Left cardiac atrium (tissue), 4 donors: ENCODE measurements at regions not wholly inside any gene's neighbourhood (a gene's known extent, or its start where the extent isn't known, plus 50 kb on each side); places are given as distances from the start of the nearest gene placed in this dataset.
"Not testable (repeated sequence)": the region's sequence is repeated elsewhere in the genome, so short reads cannot be mapped to it uniquely, and the experiment has no call there.

Experiments
- ATAC-seq, 2 donors: fragments of 200-7000 bp; cut with Tn5 transposase; one replicate each; pipeline ENCODE4 v1.9.1; 2020; ENCODE audit warnings: mild to moderate bottlenecking in 2 of 2, moderate library complexity in 2 of 2
- DNase-seq: peaks from one replicate; pipeline ENCODE4 v3.0.0-alpha.2; 2020
- intact Hi-C, 2 donors: fragments of 100-400 bp; cut with DNase I; formaldehyde crosslinking; loops; one replicate each; pipeline versions ENCODE4 v1.14.1 to v1.15.1; 2022 to 2023
- donor health status: DM: no; HTN: yes; CAD: no.
- donor health status: DM: no; HTN: yes; CAD: no; lungs with severe emphysema.
- donor health status: DM: yes; HTN: yes; CAD: no.
- donor health status: Dilated cardiomyopathy.

GRCh38 chr15:44898890-44899651, 57.4 kb upstream of the TERB2 start:
- ATAC-seq, DNase-seq, intact Hi-C loops: not testable (repeated sequence)

GRCh38 chr15:44899775-44900174, 56.7 kb upstream of the TERB2 start:
- intact Hi-C loops, ATAC-seq, DNase-seq: not testable (repeated sequence)

GRCh38 chr15:44900796-44901195, 55.7 kb upstream of the TERB2 start:
- intact Hi-C loops, DNase-seq, ATAC-seq: not testable (repeated sequence)

DNA sequence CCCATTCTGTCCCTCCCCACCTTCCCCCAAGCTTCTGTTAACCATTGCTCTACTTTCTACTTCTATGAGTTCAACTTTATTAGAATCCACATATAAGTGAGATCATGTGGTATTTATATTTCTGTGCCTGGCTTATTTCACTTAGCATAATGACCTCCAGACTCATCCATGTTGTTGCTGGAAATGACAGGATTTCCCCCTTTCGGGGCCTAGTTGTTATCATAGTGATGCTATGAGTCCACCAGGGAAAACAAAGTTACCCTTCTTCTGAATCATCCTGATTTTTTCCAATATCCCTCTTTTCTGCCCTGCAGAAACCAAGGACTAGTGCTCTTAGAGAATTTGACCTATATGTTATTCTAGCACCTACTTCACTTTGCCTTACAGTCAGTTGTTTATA, 53.2 kb upstream of the TERB2 start:
- ATAC-seq, DNase-seq, intact Hi-C loops: not testable (repeated sequence)

DNA sequence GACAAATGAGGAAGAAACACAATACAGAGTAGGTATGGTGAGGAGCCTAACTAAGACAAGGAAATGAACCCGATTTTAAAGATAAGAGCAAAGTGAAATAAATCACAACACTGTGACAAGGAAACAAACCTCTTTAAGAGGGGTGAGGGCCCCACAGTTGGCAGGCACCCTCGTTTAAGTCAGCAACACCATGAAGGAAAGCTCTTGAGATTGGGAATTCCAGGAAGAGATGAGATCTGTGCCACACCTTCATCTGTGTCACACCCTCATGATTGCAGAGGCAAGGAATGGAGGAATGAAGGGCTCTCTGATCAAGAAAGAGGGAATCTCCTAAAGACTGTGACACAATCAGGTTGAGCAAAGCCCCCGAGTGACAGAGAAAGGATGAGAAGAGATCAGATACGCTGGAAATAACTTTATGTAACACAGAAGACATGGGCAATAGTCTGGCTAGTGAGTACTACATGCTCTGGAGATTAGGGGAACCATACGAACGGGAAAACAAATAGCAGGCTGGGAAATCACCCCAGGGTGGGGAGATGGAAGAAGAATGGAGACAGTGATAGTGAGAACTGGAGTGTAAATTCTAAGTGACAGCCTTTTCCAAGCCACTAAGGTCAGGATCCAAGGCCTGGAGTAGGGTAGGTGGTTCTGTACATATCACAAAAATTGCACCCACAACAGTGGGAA, 51.7 kb upstream of the TERB2 start:
- ATAC-seq, intact Hi-C loops, DNase-seq: not testable (repeated sequence)
